Naive thymus-derived CD4-positive, alpha-beta T cell (primary cell): ENCODE measurements at regions not wholly inside any gene's neighbourhood (a gene's known extent, or its start where the extent isn't known, plus 50 kb on each side); places are given as distances from the start of the nearest gene placed in this dataset.

Source experiments
- ATAC-seq: fragments of 150-1000 bp; cut with Tn5 transposase; 2 replicates; pipeline ENCODE4 v1.10.0; 2021; ENCODE audit warnings: mild to moderate bottlenecking, moderate library complexity
- CTCF ChIA-PET: fragments of 350-600 bp; sonication (Branson Sonifier 250); formaldehyde crosslinking; loops from one replicate; lab custom pipeline; 2021; ENCODE audit warnings: antibody characterized with exemption; lab: Charles Lee
- POLR2A ChIA-PET: fragments of 350-600 bp; sonication (Branson Sonifier 250); formaldehyde crosslinking; loops from one replicate; lab custom pipeline; 2021; ENCODE audit warnings: antibody characterized with exemption, inconsistent platforms; lab: Charles Lee
- DNase-seq, 9 donors: peaks; one replicate each; pipeline versions ENCODE4 v3.0.0 to v3.0.0-alpha.2; 2020 to 2022; ENCODE audit warnings: mixed read lengths in 1 of 9
- H3K27ac ChIP-seq: one replicate; pipeline ENCODE4 v1.7.0; 2013; ENCODE audit warnings: mild to moderate bottlenecking, low read depth, low read length, moderate library complexity
- H3K27me3 ChIP-seq, 2 donors: one replicate each; pipeline ENCODE4 v1.7.0; 2013; ENCODE audit warnings: low read length in 2 of 2, mild to moderate bottlenecking in 2 of 2, moderate library complexity in 2 of 2; ENCODE audit not compliant: control insufficient read depth in 2 of 2, insufficient read depth in 2 of 2
- H3K36me3 ChIP-seq, 3 experiments: 1 replicate in 2 of 3; 2 replicates in 1 of 3; pipeline ENCODE4 v1.7.0; 2013; ENCODE audit warnings: low read length in 3 of 3, mild to moderate bottlenecking in 3 of 3, moderate library complexity in 1 of 3; ENCODE audit not compliant: insufficient read depth in 3 of 3, control insufficient read depth in 2 of 3
- H3K4me1 ChIP-seq, 2 donors: one replicate each; pipeline ENCODE4 v1.7.0; 2013; ENCODE audit warnings: low read length in 2 of 2, mild to moderate bottlenecking in 2 of 2, moderate library complexity in 1 of 2; ENCODE audit not compliant: control insufficient read depth in 2 of 2, insufficient read depth in 2 of 2
- H3K4me3 ChIP-seq: 2 replicates; pipeline ENCODE4 v1.7.0; 2013; ENCODE audit warnings: mild to moderate bottlenecking, low read length
- H3K9me3 ChIP-seq, 3 experiments: 1 replicate in 2 of 3; 2 replicates in 1 of 3; pipeline ENCODE4 v1.7.0; 2013; ENCODE audit warnings: low read length in 3 of 3; ENCODE audit not compliant: control insufficient read depth in 2 of 3
- H3K27ac Mint-ChIP-seq, 9 donors: one replicate each; pipeline ENCODE4 v1.8.0; 2020 to 2022; ENCODE audit warnings: mixed read lengths in 9 of 9, mild to moderate bottlenecking in 8 of 9, moderate library complexity in 5 of 9, inconsistent platforms in 2 of 9
- H3K27me3 Mint-ChIP-seq, 5 donors: one replicate each; pipeline ENCODE4 v1.8.0; 2021 to 2022; ENCODE audit warnings: mixed read lengths in 5 of 5, mild to moderate bottlenecking in 1 of 5
- H3K36me3 Mint-ChIP-seq, 5 donors: one replicate each; pipeline ENCODE4 v1.8.0; 2020 to 2022; ENCODE audit warnings: mixed read lengths in 5 of 5, mild to moderate bottlenecking in 3 of 5, inconsistent platforms in 1 of 5
- H3K4me1 Mint-ChIP-seq, 7 donors: one replicate each; pipeline ENCODE4 v1.8.0; 2020 to 2022; ENCODE audit warnings: mixed read lengths in 7 of 7, mild to moderate bottlenecking in 3 of 7, inconsistent platforms in 1 of 7
- H3K4me3 Mint-ChIP-seq, 10 donors: one replicate each; pipeline ENCODE4 v1.8.0; 2020 to 2022; ENCODE audit warnings: mild to moderate bottlenecking in 10 of 10, mixed read lengths in 10 of 10, moderate library complexity in 6 of 10, inconsistent platforms in 2 of 10
- H3K9me3 Mint-ChIP-seq, 11 donors: one replicate each; pipeline ENCODE4 v1.8.0; 2020 to 2022; ENCODE audit warnings: mixed read lengths in 11 of 11, mild to moderate bottlenecking in 4 of 11, inconsistent platforms in 1 of 11, moderate library complexity in 1 of 11
- intact Hi-C, 2 donors: fragments of 100-400 bp; cut with micrococcal nuclease; formaldehyde crosslinking; loops; one replicate each; pipeline ENCODE4 v1.15.1; 2023

GRCh38 chr4:79651456-79651855 lies 243.4 kb upstream of the GK2 start:
- no peaks in the 10 kb centered on the region for H3K36me3 ChIP-seq
- ATAC-seq (no peak), DNase-seq (no peak)
- Mint-ChIP-seq H3K36me3 (no peaks in the 10 kb centered on the region), H3K27ac (no peak overlapping the region), H3K4me3 (no peak overlapping the region), H3K4me1 (no peaks in the 10 kb centered on the region), H3K27me3 (peaks cover 0 to 6% (median 0%) of the 10 kb centered on the region in 5 donors), H3K9me3 (peaks cover 0 to 1% (median 0%) of the 10 kb centered on the region in 11 donors)
- no peaks in the 10 kb centered on the region for H3K4me1 ChIP-seq
- H3K27me3 ChIP-seq = no peaks in the 10 kb centered on the region
- no peaks in the 10 kb centered on the region for H3K9me3 ChIP-seq
- intact Hi-C loops = no loop called here
- H3K27ac ChIP-seq = no peak overlapping the region
- ChIA-PET CTCF (no interaction called here), POLR2A (no interaction called here)
- H3K4me3 ChIP-seq = no peak overlapping the region

- H3K36me3 ChIP-seq = no peaks in the 10 kb centered on the region
- ChIA-PET CTCF (no interaction called here), POLR2A (no interaction called here)
- no peaks in the 10 kb centered on the region for H3K36me3 Mint-ChIP-seq
- H3K4me3 ChIP-seq = no peak overlapping the region
- no peak overlapping the region for H3K4me3 Mint-ChIP-seq
- H3K27me3 ChIP-seq = no peaks in the 10 kb centered on the region
- no peak for ATAC-seq
- peaks cover 0 to 6% (median 0%) of the 10 kb centered on the region in 5 donors for H3K27me3 Mint-ChIP-seq
- intact Hi-C loops = no loop called here
- H3K27ac ChIP-seq = no peak overlapping the region
- no peaks in the 10 kb centered on the region for H3K4me1 Mint-ChIP-seq
- H3K27ac Mint-ChIP-seq = no peak overlapping the region
- peaks cover 0 to 1% (median 0%) of the 10 kb centered on the region in 11 donors for H3K9me3 Mint-ChIP-seq
- DNase-seq = no peak
- no peaks in the 10 kb centered on the region for H3K4me1 ChIP-seq
- H3K9me3 ChIP-seq = no peaks in the 10 kb centered on the region
Measured at GRCh38 chr4:79650794-79651431, 242.9 kb upstream of the GK2 start.

- no peak overlapping the region for H3K4me3 Mint-ChIP-seq
- ATAC-seq = no peak
Measured at GRCh38 chr4:79650217-79650616, 242.2 kb upstream of the GK2 start.

GRCh38 chr4:79645942-79646341 lies 237.9 kb upstream of the GK2 start:
- Histone ChIP-seq H3K27ac (no peak overlapping the region), H3K27me3 (no peaks in the 10 kb centered on the region), H3K4me3 (no peak overlapping the region), H3K36me3 (no peaks in the 10 kb centered on the region), H3K9me3 (no peaks in the 10 kb centered on the region), H3K4me1 (no peaks in the 10 kb centered on the region)
- ATAC-seq (no peak), DNase-seq (no peak)
- Mint-ChIP-seq H3K27ac (no peak overlapping the region), H3K4me1 (no peaks in the 10 kb centered on the region), H3K36me3 (no peaks in the 10 kb centered on the region), H3K27me3 (peaks cover 0 to 15% (median 4%) of the 10 kb centered on the region in 5 donors), H3K9me3 (peaks cover 0 to 1% (median 0%) of the 10 kb centered on the region in 11 donors), H3K4me3 (no peak overlapping the region)
- ChIA-PET POLR2A (no interaction called here), CTCF (no interaction called here)
- intact Hi-C loops = no loop called here

More at GRCh38 chr4:79650217-79650616, 242.2 kb upstream of the GK2 start:
- no peak overlapping the region for H3K27ac Mint-ChIP-seq
- no peaks in the 10 kb centered on the region for H3K4me1 Mint-ChIP-seq
- CTCF ChIA-PET = no interaction called here
- intact Hi-C loops = no loop called here
- Histone ChIP-seq H3K4me3 (no peak overlapping the region), H3K27me3 (no peaks in the 10 kb centered on the region), H3K4me1 (no peaks in the 10 kb centered on the region), H3K9me3 (no peaks in the 10 kb centered on the region), H3K27ac (no peak overlapping the region), H3K36me3 (no peaks in the 10 kb centered on the region)
- no peak for DNase-seq
- peaks cover 0 to 6% (median 0%) of the 10 kb centered on the region in 5 donors for H3K27me3 Mint-ChIP-seq
- no peaks in the 10 kb centered on the region for H3K36me3 Mint-ChIP-seq
- H3K9me3 Mint-ChIP-seq = peaks cover 0 to 1% (median 0%) of the 10 kb centered on the region in 11 donors
- POLR2A ChIA-PET = no interaction called here

GRCh38 chr4:79638735-79639134 lies 230.7 kb upstream of the GK2 start:
- Mint-ChIP-seq H3K27me3 (peaks cover 0 to 15% (median 4%) of the 10 kb centered on the region in 5 donors), H3K9me3 (no peaks in the 10 kb centered on the region), H3K4me1 (no peaks in the 10 kb centered on the region), H3K27ac (no peak overlapping the region), H3K4me3 (no peak overlapping the region), H3K36me3 (no peaks in the 10 kb centered on the region)
- CTCF ChIA-PET = no interaction called here
- Histone ChIP-seq H3K36me3 (no peaks in the 10 kb centered on the region), H3K4me1 (no peaks in the 10 kb centered on the region), H3K9me3 (no peaks in the 10 kb centered on the region), H3K27me3 (no peaks in the 10 kb centered on the region), H3K27ac (no peak overlapping the region), H3K4me3 (no peak overlapping the region)
- intact Hi-C loops = no loop called here
- POLR2A ChIA-PET = no interaction called here
- DNase-seq (no peak), ATAC-seq (no peak)

- ATAC-seq (no peak), DNase-seq (no peak)
- ChIA-PET CTCF (no interaction called here), POLR2A (no interaction called here)
- Histone ChIP-seq H3K4me1 (no peaks in the 10 kb centered on the region), H3K36me3 (no peaks in the 10 kb centered on the region), H3K4me3 (no peak overlapping the region), H3K27me3 (no peaks in the 10 kb centered on the region), H3K27ac (no peak overlapping the region), H3K9me3 (no peaks in the 10 kb centered on the region)
- H3K4me1 Mint-ChIP-seq = no peaks in the 10 kb centered on the region
- H3K36me3 Mint-ChIP-seq = no peaks in the 10 kb centered on the region
- H3K9me3 Mint-ChIP-seq = no peaks in the 10 kb centered on the region
- intact Hi-C loops = no loop called here
- no peak overlapping the region for H3K4me3 Mint-ChIP-seq
- H3K27ac Mint-ChIP-seq = no peak overlapping the region
- peaks cover 0 to 10% (median 4%) of the 10 kb centered on the region in 5 donors for H3K27me3 Mint-ChIP-seq
Measured at GRCh38 chr4:79636991-79637390, 229.0 kb upstream of the GK2 start.

- intact Hi-C loops = no loop called here
- Histone ChIP-seq H3K27ac (no peak overlapping the region), H3K4me1 (no peaks in the 10 kb centered on the region), H3K27me3 (no peaks in the 10 kb centered on the region), H3K9me3 (no peaks in the 10 kb centered on the region), H3K36me3 (no peaks in the 10 kb centered on the region), H3K4me3 (no peak overlapping the region)
- no peaks in the 10 kb centered on the region for H3K4me1 Mint-ChIP-seq
- CTCF ChIA-PET = interaction anchor here (0.5 kb wide), 1 partner anchor 26 kb away, joined by 3 read pairs; no protein-coding TSS in a partner anchor
- POLR2A ChIA-PET = interaction anchor here (0.6 kb wide), 1 partner anchor 11 kb away, joined by 4 read pairs; no protein-coding TSS in a partner anchor
- peaks cover 0 to 5% (median 0%) of the 10 kb centered on the region in 5 donors for H3K27me3 Mint-ChIP-seq
- H3K36me3 Mint-ChIP-seq = no peaks in the 10 kb centered on the region
- H3K27ac Mint-ChIP-seq = no peak overlapping the region
- no peak for ATAC-seq
- DNase-seq = no peak
- no peak overlapping the region for H3K4me3 Mint-ChIP-seq
- no peaks in the 10 kb centered on the region for H3K9me3 Mint-ChIP-seq
Measured at GRCh38 chr4:79634111-79634510, 226.1 kb upstream of the GK2 start.
